ENCODE measurements at regions not wholly inside any gene's neighbourhood (a gene's known extent, or its start where the extent isn't known, plus 50 kb on each side); places are given as distances from the start of the nearest gene placed in this dataset.
"Not testable (repeated sequence)": the region's sequence is repeated elsewhere in the genome, so short reads cannot be mapped to it uniquely, and the experiment has no call there.

DNA sequence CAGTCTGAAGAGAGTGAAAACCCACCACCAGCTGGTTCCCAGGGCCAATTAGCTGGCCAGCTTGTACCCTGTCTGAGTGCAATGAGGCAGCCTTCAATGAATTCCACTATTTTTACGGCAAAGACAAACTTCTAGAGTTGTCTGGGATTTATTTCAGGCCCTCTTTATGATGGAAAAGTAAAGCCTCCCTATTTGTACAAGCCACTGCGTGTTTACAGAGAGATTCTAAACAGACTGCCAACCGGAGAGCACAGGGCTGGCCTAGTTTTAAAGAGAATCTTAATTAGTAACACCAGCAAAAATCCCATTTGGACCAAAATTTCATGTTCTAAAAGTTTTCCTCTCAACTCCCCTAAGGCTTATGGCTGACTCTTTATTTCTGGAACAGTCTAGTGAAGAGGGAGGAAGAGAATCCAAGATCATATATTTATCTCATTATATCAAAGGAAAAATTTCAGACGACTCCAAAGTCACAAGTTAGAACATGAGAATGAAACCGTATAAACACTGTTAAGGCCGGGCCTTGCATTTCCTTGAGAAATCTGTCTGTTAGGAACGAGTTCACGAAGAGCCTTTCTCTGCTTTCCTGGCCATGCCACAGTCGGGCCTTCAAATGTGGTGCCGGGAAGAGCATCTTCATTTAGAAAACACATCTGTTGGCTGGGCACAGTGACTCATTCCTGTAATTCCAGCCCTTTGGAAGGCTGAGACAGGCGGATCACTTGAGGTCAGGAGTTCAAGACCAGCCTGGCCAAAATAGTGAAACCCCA, 724.6 kb upstream of the NRP1 start:
- TF ChIP-seq, protein P1, sequence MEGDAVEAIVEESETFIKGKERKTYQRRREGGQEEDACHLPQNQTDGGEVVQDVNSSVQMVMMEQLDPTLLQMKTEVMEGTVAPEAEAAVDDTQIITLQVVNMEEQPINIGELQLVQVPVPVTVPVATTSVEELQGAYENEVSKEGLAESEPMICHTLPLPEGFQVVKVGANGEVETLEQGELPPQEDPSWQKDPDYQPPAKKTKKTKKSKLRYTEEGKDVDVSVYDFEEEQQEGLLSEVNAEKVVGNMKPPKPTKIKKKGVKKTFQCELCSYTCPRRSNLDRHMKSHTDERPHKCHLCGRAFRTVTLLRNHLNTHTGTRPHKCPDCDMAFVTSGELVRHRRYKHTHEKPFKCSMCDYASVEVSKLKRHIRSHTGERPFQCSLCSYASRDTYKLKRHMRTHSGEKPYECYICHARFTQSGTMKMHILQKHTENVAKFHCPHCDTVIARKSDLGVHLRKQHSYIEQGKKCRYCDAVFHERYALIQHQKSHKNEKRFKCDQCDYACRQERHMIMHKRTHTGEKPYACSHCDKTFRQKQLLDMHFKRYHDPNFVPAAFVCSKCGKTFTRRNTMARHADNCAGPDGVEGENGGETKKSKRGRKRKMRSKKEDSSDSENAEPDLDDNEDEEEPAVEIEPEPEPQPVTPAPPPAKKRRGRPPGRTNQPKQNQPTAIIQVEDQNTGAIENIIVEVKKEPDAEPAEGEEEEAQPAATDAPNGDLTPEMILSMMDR (IDR thresholded peaks at IDR 0.05; ENCODE audit: insufficient read depth, low read length): no peak
- DNase-seq (ENCODE audit: low read depth): no peak
- H3K4me3 ChIP-seq (ENCODE audit: low read depth, low read length): no peak overlapping the region

DNA sequence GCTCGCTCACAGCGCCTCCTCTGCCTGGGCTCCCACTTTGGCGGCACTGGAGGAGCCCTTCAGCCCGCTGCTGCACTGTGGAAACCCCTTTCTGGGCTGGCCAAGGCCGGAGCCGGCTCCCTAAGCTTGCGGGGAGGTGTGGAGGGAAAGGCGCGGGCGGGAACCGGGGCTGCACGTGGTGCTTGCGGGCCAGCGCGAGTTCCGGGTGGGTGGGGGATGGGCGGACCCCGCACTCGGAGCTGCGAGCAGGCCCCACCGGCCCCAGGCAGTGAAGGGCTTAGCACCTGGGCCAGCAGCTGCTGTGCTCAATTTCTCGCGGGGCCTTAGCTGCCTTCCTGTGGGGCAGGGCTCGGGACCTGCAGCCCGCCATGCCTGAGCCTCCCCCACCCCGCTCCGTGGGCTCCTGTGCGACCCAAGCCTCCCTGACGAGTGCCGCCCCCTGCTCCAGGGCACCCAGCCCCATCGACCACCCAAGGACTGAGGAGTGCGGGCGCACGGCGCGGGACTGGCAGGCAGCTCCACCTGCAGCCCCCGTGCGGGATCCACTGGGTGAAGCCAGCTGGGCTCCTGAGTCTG, 721.0 kb upstream of the NRP1 start:
- not testable (repeated sequence) for H3K4me3 ChIP-seq (ENCODE audit: low read depth, low read length); DNase-seq (ENCODE audit: low read depth)

DNA sequence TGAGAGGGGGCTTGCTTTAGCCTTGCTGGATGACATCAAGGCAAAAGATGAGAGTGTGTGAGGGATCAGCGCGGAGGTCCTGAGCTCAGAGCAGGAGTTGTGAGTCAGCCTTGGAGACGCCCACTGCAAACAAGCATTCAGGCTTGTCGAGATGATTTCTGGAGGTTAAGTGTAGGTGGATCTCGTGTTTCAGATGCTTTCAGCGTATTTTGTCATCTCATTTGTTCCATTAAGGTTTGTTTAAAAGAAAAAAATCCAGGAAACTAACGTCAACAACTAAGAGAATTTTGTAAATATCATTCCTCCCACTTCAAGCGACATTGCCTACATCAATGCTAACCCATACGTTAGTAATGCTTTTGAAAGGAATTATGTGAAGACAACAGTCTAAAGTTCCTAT, 715.4 kb upstream of the NRP1 start:
- TF ChIP-seq, protein P1 (IDR thresholded peaks at IDR 0.05; ENCODE audit: insufficient read depth, low read length): no peak
- DNase-seq (ENCODE audit: low read depth): no peak
- no peak overlapping the region for H3K4me3 ChIP-seq (ENCODE audit: low read depth, low read length)

DNA sequence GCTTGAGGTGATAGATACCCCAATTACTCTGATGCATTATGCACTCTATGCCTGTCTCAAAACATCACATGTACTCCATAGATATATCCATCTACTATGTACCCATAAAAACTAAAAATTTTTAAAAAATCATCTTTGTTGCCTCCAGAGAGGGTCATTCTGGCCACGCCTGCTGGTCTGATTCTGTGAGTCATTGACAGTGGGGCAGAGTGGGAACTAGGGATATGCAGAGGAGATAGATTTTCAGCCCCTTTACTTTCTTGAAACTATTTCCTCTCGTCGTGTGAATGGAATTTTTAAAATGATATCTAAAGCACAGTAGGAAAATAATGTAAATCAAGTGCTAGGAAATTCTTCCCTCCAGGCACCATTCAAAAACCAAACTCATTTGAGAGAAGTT, 715.0 kb upstream of the NRP1 start:
- H3K4me3 ChIP-seq (ENCODE audit: low read depth, low read length): no peak overlapping the region
- TF ChIP-seq, protein P1 (IDR thresholded peaks at IDR 0.05; ENCODE audit: insufficient read depth, low read length): no peak
- DNase-seq (ENCODE audit: low read depth): no peak

DNA sequence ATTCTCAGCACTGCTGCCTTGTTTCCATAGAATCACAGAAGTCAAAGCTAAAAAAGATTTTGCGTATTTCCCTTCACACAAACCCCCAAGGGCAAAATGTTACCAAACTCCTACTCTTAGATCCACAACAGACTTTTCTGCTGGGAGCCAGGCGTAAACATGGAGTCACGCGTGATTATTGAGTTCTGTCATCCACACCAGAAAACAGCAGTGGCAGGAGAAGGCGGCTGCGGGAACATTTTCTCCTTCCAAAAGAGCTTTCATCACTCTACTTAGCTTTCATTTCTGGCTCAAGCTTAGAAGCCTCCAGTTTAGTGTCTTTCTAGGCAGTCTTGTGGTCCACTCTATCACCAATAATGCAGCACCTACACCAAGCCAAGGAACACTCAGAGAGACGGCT, 712.9 kb upstream of the NRP1 start:
- no peak overlapping the region for H3K4me3 ChIP-seq (ENCODE audit: low read depth, low read length)
- no peak for DNase-seq (ENCODE audit: low read depth)
- TF ChIP-seq, protein P1 (IDR thresholded peaks at IDR 0.05; ENCODE audit: insufficient read depth, low read length): no peak

DNA sequence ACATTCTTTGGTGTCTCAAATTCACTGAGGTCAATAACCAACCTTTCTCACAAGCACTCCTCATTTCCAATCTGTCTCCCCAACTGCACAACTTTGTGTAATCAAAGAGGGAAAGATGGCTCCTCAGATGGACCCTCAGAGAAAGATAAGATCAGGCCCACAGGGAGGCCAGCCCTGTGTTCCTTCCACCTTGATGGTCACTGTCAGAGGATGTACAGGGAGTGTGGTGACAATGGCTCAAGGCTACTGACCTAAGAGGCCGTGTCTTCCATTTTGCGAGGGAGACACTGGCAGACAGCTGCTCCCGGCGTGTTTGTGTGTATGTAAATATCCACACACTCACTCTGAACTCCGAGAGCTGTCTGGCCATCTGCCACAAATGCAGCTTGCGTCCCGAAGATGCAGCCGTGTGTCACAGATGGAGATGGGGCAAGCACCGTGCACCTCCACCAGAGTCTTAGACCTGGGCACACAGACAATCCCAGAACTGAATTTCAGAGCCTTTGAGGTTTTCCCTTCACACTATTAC, 712.1 kb upstream of the NRP1 start:
- TF ChIP-seq, protein P1 (IDR thresholded peaks at IDR 0.05; ENCODE audit: insufficient read depth, low read length): no peak
- no peak overlapping the region for H3K4me3 ChIP-seq (ENCODE audit: low read depth, low read length)
- no peak for DNase-seq (ENCODE audit: low read depth)

DNA sequence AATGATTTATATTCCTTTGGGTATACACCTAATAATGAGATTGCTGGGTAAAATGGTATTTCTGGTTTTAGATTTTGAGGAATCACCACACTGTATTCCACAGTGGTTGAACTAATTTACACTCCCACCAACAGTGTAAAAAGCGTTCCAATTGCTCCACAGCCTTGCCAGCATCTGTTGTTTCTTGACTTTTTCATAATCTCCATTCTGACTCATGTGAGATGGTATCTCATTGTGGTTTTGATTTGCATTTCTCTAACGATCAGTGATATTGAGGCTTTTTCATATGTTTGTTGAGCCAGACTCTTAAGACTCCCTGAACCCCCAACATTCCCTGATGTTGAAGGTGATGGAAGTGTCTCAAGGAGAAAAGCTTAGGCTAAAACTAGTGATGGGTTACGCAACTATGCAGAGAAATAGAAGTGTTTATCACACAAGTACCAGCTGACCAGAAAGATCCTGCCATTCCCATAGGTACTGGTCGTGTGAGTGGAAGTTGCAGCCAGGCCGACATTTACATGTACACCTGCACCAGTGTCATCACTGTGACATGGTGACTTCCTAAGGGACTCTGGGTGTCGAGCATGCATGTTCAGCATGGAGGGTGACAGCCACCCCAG, 711.2 kb upstream of the NRP1 start:
- H3K4me3 ChIP-seq (ENCODE audit: low read depth, low read length): no peak overlapping the region
- peak; percentile 24 for DNase-seq (ENCODE audit: low read depth)
- TF ChIP-seq, protein P1 (IDR thresholded peaks at IDR 0.05; ENCODE audit: insufficient read depth, low read length): no peak
